Naive B cell (primary cell): ENCODE measurements at regions not wholly inside any gene's neighbourhood (a gene's known extent, or its start where the extent isn't known, plus 50 kb on each side); places are given as distances from the start of the nearest gene placed in this dataset.

Experiments used
- ATAC-seq, 2 donors: fragments of 150-1000 bp; cut with Tn5 transposase; 2 replicates each; pipeline ENCODE4 v1.10.0; 2021; ENCODE audit warnings: low read depth in 2 of 2, mild to moderate bottlenecking in 2 of 2, moderate library complexity in 2 of 2
- DNase-seq: peaks from one replicate; pipeline ENCODE4 v3.0.0; 2022
- H3K27ac Mint-ChIP-seq, 6 donors: one replicate each; pipeline ENCODE4 v1.8.0; 2020 to 2022; ENCODE audit warnings: mild to moderate bottlenecking in 6 of 6, mixed read lengths in 6 of 6, moderate library complexity in 5 of 6, inconsistent platforms in 2 of 6
- H3K27me3 Mint-ChIP-seq, 3 donors: one replicate each; pipeline ENCODE4 v1.8.0; 2021 to 2022; ENCODE audit warnings: mixed read lengths in 3 of 3, mild to moderate bottlenecking in 1 of 3
- H3K36me3 Mint-ChIP-seq, 2 donors: one replicate each; pipeline ENCODE4 v1.8.0; 2020 to 2022; ENCODE audit warnings: mixed read lengths in 2 of 2, inconsistent platforms in 1 of 2, mild to moderate bottlenecking in 1 of 2
- H3K4me1 Mint-ChIP-seq, 3 donors: one replicate each; pipeline ENCODE4 v1.8.0; 2020 to 2022; ENCODE audit warnings: mixed read lengths in 3 of 3, inconsistent platforms in 1 of 3, mild to moderate bottlenecking in 1 of 3, moderate library complexity in 1 of 3
- H3K4me3 Mint-ChIP-seq, 8 donors: one replicate each; pipeline ENCODE4 v1.8.0; 2020 to 2022; ENCODE audit warnings: mild to moderate bottlenecking in 8 of 8, mixed read lengths in 8 of 8, moderate library complexity in 8 of 8, inconsistent platforms in 2 of 8
- H3K9me3 Mint-ChIP-seq, 7 donors: one replicate each; pipeline ENCODE4 v1.8.0; 2020 to 2022; ENCODE audit warnings: mixed read lengths in 7 of 7, mild to moderate bottlenecking in 5 of 7, inconsistent platforms in 2 of 7, moderate library complexity in 1 of 7

DNA sequence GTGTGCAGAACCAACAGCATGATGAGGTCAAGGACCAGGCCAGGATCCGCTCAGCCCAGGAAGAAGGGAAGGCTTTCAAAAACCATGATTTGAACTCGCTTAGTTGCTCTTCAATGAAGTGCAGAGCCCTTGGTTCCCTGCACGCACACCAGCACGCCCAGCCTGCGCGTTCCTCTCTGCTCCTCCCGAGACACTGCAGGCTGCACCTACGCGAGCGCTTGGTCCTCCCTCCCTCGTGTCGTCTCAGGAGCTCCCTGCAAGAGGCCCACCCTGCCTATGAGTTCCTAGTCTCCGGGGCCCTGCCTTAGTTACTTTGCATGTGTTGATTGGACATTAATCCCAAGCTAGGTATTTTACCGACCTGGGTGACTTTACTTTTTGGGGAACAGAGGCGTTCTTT lies 132.9 kb upstream of the TNRC6C start:
- H3K27ac Mint-ChIP-seq: no peak overlapping the region

DNA sequence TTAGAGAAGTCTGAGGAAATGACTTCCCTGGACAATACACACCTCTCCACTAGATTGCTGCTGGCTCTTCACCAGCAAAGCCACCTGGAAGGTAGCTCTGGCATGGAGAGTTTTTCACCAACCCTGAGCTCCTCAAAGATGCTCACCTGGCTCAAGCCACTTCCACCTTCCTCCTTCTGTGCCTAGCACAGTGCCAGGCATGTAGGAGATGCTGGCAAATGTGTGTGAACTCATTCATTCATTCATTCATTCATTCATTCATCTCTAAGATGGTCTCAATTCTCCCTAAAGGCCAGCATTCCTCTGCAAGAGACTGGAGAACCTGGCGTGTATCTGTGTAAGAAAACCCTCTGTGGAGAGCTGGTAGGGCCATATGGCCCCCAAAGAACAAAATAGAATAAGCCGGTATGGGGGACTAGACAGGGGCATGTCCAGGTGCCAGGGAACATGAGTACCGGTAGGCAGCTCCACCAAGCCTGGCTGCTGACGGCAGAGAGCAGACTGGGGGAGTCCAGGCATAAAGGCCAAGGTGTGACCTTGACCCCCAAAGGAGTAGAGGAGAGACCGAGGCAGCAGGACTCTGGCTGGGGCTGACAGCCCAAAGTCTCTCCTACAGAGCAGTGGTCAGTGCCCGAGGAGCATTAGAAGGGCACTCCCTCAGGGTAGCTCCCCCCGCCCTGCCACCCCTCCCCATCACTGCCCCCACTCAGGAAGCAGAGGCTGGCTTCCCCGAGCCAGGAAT lies 132.2 kb upstream of the TNRC6C start:
- ATAC-seq: no peak
- Mint-ChIP-seq H3K27me3 (peaks cover 10 to 43% (median 41%) of the 10 kb centered on the region in 3 donors), H3K4me3 (no peak overlapping the region), H3K27ac (no peak overlapping the region), H3K9me3 (peaks cover 0 to 2% (median 0%) of the 10 kb centered on the region in 7 donors), H3K4me1 (peaks cover 0 to 4% (median 0%) of the 10 kb centered on the region in 3 donors), H3K36me3 (peaks cover 0 to 10% of the 10 kb centered on the region in 2 donors)
- DNase-seq: no peak

More for the DNA sequence above, 132.9 kb upstream of the TNRC6C start:
- ATAC-seq (no peak), DNase-seq (no peak)
- Mint-ChIP-seq H3K4me3 (peak overlapping the region in 1 of 8 donors; percentile 35), H3K36me3 (peaks cover 0 to 10% of the 10 kb centered on the region in 2 donors), H3K4me1 (peaks cover 3 to 6% (median 4%) of the 10 kb centered on the region in 3 donors), H3K9me3 (peaks cover 0 to 2% (median 0%) of the 10 kb centered on the region in 7 donors), H3K27me3 (peaks cover 12 to 46% (median 39%) of the 10 kb centered on the region in 3 donors)

DNA sequence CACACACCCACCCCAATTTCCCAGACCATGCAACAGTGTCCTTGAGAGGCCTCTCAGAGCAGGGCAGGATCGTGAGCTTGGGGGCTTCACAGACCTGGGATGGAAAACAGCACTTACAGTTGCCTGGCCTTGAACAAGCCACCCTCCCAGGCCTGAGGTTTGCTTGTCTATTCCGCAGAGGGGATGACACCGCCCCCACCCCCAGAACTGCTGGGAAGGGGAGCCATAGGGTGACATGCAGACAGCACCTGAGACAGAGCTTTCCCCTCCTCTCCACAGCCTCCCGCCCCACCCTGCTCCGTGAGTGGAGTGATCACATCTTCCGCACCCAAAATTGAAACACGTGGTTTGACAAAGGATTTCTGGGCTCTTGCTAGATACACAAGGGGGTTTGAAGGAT lies 131.5 kb upstream of the TNRC6C start:
- peaks cover 14 to 47% (median 44%) of the 10 kb centered on the region in 3 donors for H3K27me3 Mint-ChIP-seq
- no peak overlapping the region for H3K4me3 Mint-ChIP-seq
- H3K4me1 Mint-ChIP-seq: peaks cover 0 to 7% (median 4%) of the 10 kb centered on the region in 3 donors
- peaks cover 0 to 2% (median 0%) of the 10 kb centered on the region in 7 donors for H3K9me3 Mint-ChIP-seq
- no peak overlapping the region for H3K27ac Mint-ChIP-seq
- ATAC-seq: no peak
- no peak for DNase-seq
- H3K36me3 Mint-ChIP-seq: peaks cover 0 to 10% of the 10 kb centered on the region in 2 donors

GRCh38 chr17:77827511-77827910 lies 131.0 kb upstream of the TNRC6C start:
- Mint-ChIP-seq H3K27ac (peak overlapping the region in 1 of 6 donors; percentile 37), H3K4me1 (peaks cover 0 to 12% (median 4%) of the 10 kb centered on the region in 3 donors), H3K36me3 (peaks cover 0 to 10% of the 10 kb centered on the region in 2 donors), H3K4me3 (no peak overlapping the region), H3K9me3 (peaks cover 0 to 2% (median 0%) of the 10 kb centered on the region in 7 donors), H3K27me3 (peaks cover 14 to 47% (median 45%) of the 10 kb centered on the region in 3 donors)
- ATAC-seq (no peak), DNase-seq (no peak)

DNA sequence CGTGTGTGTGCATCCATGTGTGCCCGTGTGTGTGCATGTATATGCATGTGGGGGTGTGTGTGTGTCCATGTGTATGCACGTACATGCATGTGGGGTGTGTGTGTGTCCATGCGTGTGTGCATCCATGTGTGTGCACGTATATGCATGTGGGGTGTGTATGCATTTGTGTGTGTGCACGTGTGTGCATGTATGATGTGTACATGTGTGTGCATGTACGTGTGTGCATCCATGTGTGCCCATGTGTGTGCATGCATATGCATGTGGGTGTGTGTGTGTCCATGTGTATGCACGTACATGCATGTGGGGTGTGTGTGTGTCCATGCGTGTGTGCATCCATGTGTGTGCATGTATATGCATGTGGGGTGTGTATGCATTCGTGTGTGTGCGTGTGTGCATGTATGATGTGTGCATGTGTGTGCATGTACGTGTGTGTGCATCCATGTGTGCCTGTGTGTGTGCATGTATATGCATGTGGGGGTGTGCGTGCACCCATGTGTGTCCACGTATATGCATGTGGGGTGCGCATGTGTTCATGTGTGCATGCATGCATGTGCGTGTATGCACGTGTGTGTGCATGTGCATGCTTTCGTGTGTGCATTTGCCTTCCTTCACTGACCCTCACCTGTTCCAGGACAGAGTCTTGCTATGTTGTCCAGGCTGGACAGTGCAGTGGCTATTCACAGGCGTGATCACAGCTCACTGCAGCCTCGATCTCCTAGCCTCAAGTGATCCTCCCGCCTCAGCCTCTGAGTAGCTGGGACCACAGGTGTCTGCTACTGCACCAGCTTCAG lies 129.6 kb upstream of the TNRC6C start:
- H3K4me1 Mint-ChIP-seq: peaks cover 0 to 12% (median 4%) of the 10 kb centered on the region in 3 donors
- H3K27me3 Mint-ChIP-seq: peaks cover 17 to 47% (median 47%) of the 10 kb centered on the region in 3 donors
- peaks cover 0 to 2% of the 10 kb centered on the region in 2 donors for H3K36me3 Mint-ChIP-seq
- no peak overlapping the region for H3K4me3 Mint-ChIP-seq
- ATAC-seq (no peak), DNase-seq (no peak)
- peaks cover 0 to 2% (median 0%) of the 10 kb centered on the region in 7 donors for H3K9me3 Mint-ChIP-seq
- H3K27ac Mint-ChIP-seq: no peak overlapping the region

DNA sequence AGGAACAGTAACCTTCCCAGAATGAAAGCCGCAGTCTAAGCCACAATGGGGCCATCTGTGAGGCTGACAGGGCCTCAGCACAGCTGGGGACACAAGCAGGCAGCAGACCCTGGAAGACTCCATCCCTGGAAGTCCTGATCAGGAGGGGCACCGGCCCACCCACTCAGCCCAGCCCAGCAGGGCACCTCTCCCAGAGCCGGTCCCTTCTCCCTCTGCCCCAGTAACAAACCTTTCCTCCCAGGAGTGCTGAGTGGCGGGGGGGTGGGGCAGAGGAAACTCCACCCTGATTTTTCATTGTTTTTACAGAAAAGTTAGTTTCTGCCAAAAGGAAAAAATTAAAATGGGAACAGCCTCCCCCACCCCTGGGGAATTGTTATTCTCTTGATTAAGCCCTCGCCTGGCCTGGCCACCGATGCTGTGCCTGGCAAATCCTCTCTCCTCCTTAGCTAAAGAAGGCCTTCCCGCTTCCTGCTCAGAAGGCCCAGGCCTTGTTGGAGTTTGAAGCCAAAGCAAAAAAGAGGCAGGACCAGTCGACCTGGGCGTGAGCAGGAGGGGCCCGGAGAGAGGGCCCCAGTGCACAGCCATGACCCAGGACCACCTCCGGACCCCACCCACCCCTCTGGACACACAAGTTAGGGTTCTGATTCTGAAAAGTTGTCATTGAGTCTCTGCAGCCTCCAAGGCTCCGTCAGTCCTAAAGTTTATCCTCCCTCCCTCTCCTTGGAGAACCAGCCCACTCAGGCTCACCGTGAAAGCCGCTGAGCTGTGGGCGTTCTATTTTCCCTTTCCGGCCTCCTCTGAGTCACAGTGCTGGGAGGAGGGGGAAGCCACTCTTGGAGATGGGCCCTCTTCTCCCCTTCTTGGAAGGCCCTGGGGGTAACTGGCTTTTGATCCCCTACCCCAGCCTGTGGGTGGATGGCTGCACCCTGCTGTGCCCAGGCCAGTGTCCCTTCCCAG lies 128.4 kb upstream of the TNRC6C start:
- no peaks in the 10 kb centered on the region for H3K36me3 Mint-ChIP-seq
- ATAC-seq: no peak
- H3K4me1 Mint-ChIP-seq: peaks cover 6 to 21% (median 11%) of the 10 kb centered on the region in 3 donors
- H3K27me3 Mint-ChIP-seq: peaks cover 24 to 51% (median 50%) of the 10 kb centered on the region in 3 donors
- no peak for DNase-seq
- no peak overlapping the region for H3K4me3 Mint-ChIP-seq
- no peak overlapping the region for H3K27ac Mint-ChIP-seq
- no peaks in the 10 kb centered on the region for H3K9me3 Mint-ChIP-seq

GRCh38 chr17:77830816-77831473 lies 127.6 kb upstream of the TNRC6C start:
- no peaks in the 10 kb centered on the region for H3K36me3 Mint-ChIP-seq
- no peak overlapping the region for H3K27ac Mint-ChIP-seq
- DNase-seq (no peak), ATAC-seq (no peak)
- H3K27me3 Mint-ChIP-seq: peaks cover 27 to 46% (median 44%) of the 10 kb centered on the region in 3 donors
- no peak overlapping the region for H3K4me3 Mint-ChIP-seq
- peaks cover 6 to 21% (median 11%) of the 10 kb centered on the region in 3 donors for H3K4me1 Mint-ChIP-seq
- no peaks in the 10 kb centered on the region for H3K9me3 Mint-ChIP-seq

- DNase-seq (no peak), ATAC-seq (no peak)
- no peaks in the 10 kb centered on the region for H3K36me3 Mint-ChIP-seq
- peaks cover 6 to 21% (median 11%) of the 10 kb centered on the region in 3 donors for H3K4me1 Mint-ChIP-seq
- peak overlapping the region in 1 of 8 donors; percentile 51 for H3K4me3 Mint-ChIP-seq
- H3K9me3 Mint-ChIP-seq: no peaks in the 10 kb centered on the region
- peaks cover 31 to 43% (median 39%) of the 10 kb centered on the region in 3 donors for H3K27me3 Mint-ChIP-seq
- H3K27ac Mint-ChIP-seq: peak overlapping the region in 1 of 6 donors; percentile 46
These were observed 126.9 kb upstream of the TNRC6C start for GRCh38 chr17:77831474-77832179.

- Mint-ChIP-seq H3K36me3 (no peaks in the 10 kb centered on the region), H3K9me3 (no peaks in the 10 kb centered on the region), H3K4me1 (peaks cover 6 to 21% (median 11%) of the 10 kb centered on the region in 3 donors), H3K27me3 (peaks cover 31 to 43% (median 39%) of the 10 kb centered on the region in 3 donors), H3K27ac (peak overlapping the region in 1 of 6 donors; percentile 63), H3K4me3 (no peak overlapping the region)
- ATAC-seq (no peak), DNase-seq (no peak)
These were observed 126.3 kb upstream of the TNRC6C start for GRCh38 chr17:77832180-77832560.

DNA sequence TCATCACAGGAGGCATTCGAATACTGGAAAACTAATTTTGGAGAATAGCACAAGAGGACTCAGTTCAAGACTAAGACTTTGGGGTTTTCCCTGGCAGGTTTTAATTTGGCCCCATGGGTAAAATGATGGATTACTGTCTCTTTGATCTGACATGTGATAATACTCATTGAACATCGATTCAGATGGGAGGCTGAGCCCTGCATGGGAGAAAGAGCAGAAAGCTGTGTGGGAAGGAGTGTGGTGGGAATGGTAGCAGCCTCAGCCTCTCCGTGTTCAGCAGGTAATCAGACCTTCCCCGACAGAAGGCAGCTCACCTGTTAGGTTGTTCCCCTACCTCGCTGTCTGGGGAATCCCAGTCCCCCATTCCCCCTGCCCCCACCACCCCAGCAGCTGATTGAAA lies 124.7 kb upstream of the TNRC6C start:
- no peak for ATAC-seq
- Mint-ChIP-seq H3K36me3 (no peaks in the 10 kb centered on the region), H3K27me3 (peaks cover 43 to 59% (median 46%) of the 10 kb centered on the region in 3 donors), H3K27ac (no peak overlapping the region), H3K4me1 (peaks cover 6 to 28% (median 8%) of the 10 kb centered on the region in 3 donors), H3K9me3 (no peaks in the 10 kb centered on the region), H3K4me3 (no peak overlapping the region)
- DNase-seq: no peak

DNA sequence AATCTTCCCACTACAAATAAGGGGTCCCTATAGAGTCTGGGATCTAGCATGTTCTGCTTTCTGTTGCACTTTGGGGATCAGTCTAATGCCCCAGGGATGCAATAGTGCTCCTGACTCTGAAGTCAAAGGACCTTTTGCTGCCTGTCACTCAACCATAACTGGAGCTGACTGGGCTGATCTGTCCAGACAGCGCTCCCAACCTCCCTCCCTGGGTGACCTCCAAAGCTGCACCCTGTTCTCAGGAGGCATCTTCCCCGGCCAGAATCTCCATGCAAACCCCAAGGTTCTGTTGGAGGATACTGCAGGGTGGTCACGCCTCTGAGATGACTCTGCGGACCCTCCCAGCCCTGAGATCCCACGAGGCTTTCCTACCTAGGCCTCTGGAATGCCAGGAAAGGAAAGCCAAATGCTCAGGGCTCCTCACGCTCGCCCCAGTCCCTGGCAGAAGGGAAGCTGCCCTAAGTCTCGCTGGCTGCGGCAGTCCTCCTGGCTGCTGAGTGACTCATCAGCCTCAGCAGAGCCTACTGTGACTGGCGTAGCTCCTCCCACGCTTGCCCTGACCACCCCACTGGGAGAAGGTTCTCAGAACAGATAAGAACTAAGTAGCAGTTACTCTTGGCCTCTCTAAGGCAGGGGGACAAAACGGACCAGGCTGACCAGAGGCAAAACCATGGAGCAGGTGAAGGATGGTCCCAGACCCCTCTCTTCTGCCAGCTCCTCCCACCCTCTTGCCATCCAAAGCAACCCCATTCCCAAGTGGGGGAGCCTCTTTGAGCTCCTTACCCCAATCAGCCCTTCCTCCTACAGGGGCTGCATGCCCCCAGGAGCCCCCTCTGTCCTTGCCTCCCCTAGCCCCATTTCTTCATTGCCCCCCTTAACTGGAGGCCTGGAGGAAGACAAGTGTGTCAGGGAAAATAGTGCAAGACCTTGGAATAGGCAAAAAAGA lies 124.1 kb upstream of the TNRC6C start:
- peak in 1 of 2 donors; percentile 25 for ATAC-seq
- no peak for DNase-seq
- peaks cover 0 to 4% (median 0%) of the 10 kb centered on the region in 7 donors for H3K9me3 Mint-ChIP-seq
- H3K4me1 Mint-ChIP-seq: peaks cover 12 to 34% (median 14%) of the 10 kb centered on the region in 3 donors
- H3K4me3 Mint-ChIP-seq: no peak overlapping the region
- no peaks in the 10 kb centered on the region for H3K36me3 Mint-ChIP-seq
- peaks cover 49 to 65% (median 53%) of the 10 kb centered on the region in 3 donors for H3K27me3 Mint-ChIP-seq
- H3K27ac Mint-ChIP-seq: peak overlapping the region in 1 of 6 donors; percentile 72
